Stimulated activated naive CD8-positive, alpha-beta T cell treated with anti-CD3 and anti-CD28 coated beads, Interleukin-15, Interleukin-2, amounts not matched to agents 100 ng/mL and 50 ng/mL, for 24 hours (primary cell): ENCODE measurements at regions not wholly inside any gene's neighbourhood (a gene's known extent, or its start where the extent isn't known, plus 50 kb on each side); places are given as distances from the start of the nearest gene placed in this dataset.

Source experiments
- H3K27ac Mint-ChIP-seq: one replicate; pipeline ENCODE4 v1.8.0; 2021; ENCODE audit warnings: mild to moderate bottlenecking, mixed read lengths
- H3K27me3 Mint-ChIP-seq: one replicate; pipeline ENCODE4 v1.8.0; 2021; ENCODE audit warnings: mixed read lengths
- H3K36me3 Mint-ChIP-seq: one replicate; pipeline ENCODE4 v1.8.0; 2021; ENCODE audit warnings: low read depth, mixed read lengths
- H3K4me1 Mint-ChIP-seq: one replicate; pipeline ENCODE4 v1.8.0; 2021; ENCODE audit warnings: low read depth, mixed read lengths
- H3K4me3 Mint-ChIP-seq: one replicate; pipeline ENCODE4 v1.8.0; 2021; ENCODE audit warnings: mild to moderate bottlenecking, mixed read lengths
- H3K9me3 Mint-ChIP-seq: one replicate; pipeline ENCODE4 v1.8.0; 2021; ENCODE audit warnings: mixed read lengths

- H3K36me3 Mint-ChIP-seq = no peaks in the 10 kb centered on the region
- H3K9me3 Mint-ChIP-seq = peaks cover 18% of the 10 kb centered on the region
- no peaks in the 10 kb centered on the region for H3K4me1 Mint-ChIP-seq
- no peak overlapping the region for H3K4me3 Mint-ChIP-seq
- peaks cover 10% of the 10 kb centered on the region for H3K27me3 Mint-ChIP-seq
- no peak overlapping the region for H3K27ac Mint-ChIP-seq
These were observed 107.3 kb upstream of the HS6ST1 start for GRCh38 chr2:128425731-128426620.

GRCh38 chr2:128427413-128427755, 108.7 kb upstream of the HS6ST1 start:
- Mint-ChIP-seq H3K27ac (no peak overlapping the region), H3K4me3 (no peak overlapping the region), H3K9me3 (peaks cover 22% of the 10 kb centered on the region), H3K27me3 (peaks cover 10% of the 10 kb centered on the region), H3K36me3 (no peaks in the 10 kb centered on the region), H3K4me1 (no peaks in the 10 kb centered on the region)

GRCh38 chr2:128428415-128428814, 109.7 kb upstream of the HS6ST1 start:
- H3K27ac Mint-ChIP-seq = no peak overlapping the region
- H3K36me3 Mint-ChIP-seq = no peaks in the 10 kb centered on the region
- no peak overlapping the region for H3K4me3 Mint-ChIP-seq
- peaks cover 10% of the 10 kb centered on the region for H3K27me3 Mint-ChIP-seq
- H3K9me3 Mint-ChIP-seq = peaks cover 22% of the 10 kb centered on the region
- H3K4me1 Mint-ChIP-seq = no peaks in the 10 kb centered on the region

- H3K27me3 Mint-ChIP-seq = peaks cover 16% of the 10 kb centered on the region
- peaks cover 22% of the 10 kb centered on the region for H3K9me3 Mint-ChIP-seq
- H3K4me1 Mint-ChIP-seq = no peaks in the 10 kb centered on the region
- no peak overlapping the region for H3K27ac Mint-ChIP-seq
- H3K4me3 Mint-ChIP-seq = no peak overlapping the region
- H3K36me3 Mint-ChIP-seq = no peaks in the 10 kb centered on the region
These were observed 113.8 kb upstream of the HS6ST1 start for GRCh38 chr2:128432423-128432822.

- peaks cover 10% of the 10 kb centered on the region for H3K27me3 Mint-ChIP-seq
- H3K9me3 Mint-ChIP-seq = peaks cover 22% of the 10 kb centered on the region
- no peaks in the 10 kb centered on the region for H3K36me3 Mint-ChIP-seq
- no peak overlapping the region for H3K27ac Mint-ChIP-seq
- H3K4me3 Mint-ChIP-seq = no peak overlapping the region
- no peaks in the 10 kb centered on the region for H3K4me1 Mint-ChIP-seq
These were observed 115.4 kb upstream of the HS6ST1 start for GRCh38 chr2:128433911-128434550.

- H3K4me3 Mint-ChIP-seq = no peak overlapping the region
- peaks cover 6% of the 10 kb centered on the region for H3K27me3 Mint-ChIP-seq
- no peaks in the 10 kb centered on the region for H3K36me3 Mint-ChIP-seq
- no peak overlapping the region for H3K27ac Mint-ChIP-seq
- H3K9me3 Mint-ChIP-seq = peaks cover 6% of the 10 kb centered on the region
- H3K4me1 Mint-ChIP-seq = no peaks in the 10 kb centered on the region
These were observed 117.2 kb upstream of the HS6ST1 start for GRCh38 chr2:128435576-128436478.

- Mint-ChIP-seq H3K4me3 (no peak overlapping the region), H3K4me1 (no peaks in the 10 kb centered on the region), H3K27ac (no peak overlapping the region), H3K9me3 (no peaks in the 10 kb centered on the region), H3K27me3 (peaks cover 6% of the 10 kb centered on the region), H3K36me3 (no peaks in the 10 kb centered on the region)
These were observed 118.0 kb upstream of the HS6ST1 start for GRCh38 chr2:128436479-128437203.

GRCh38 chr2:128437204-128437565, 118.5 kb upstream of the HS6ST1 start:
- Mint-ChIP-seq H3K4me1 (no peaks in the 10 kb centered on the region), H3K9me3 (no peaks in the 10 kb centered on the region), H3K36me3 (no peaks in the 10 kb centered on the region), H3K27me3 (peaks cover 6% of the 10 kb centered on the region), H3K4me3 (no peak overlapping the region), H3K27ac (no peak overlapping the region)

- no peaks in the 10 kb centered on the region for H3K9me3 Mint-ChIP-seq
- H3K27me3 Mint-ChIP-seq = peaks cover 6% of the 10 kb centered on the region
- H3K4me1 Mint-ChIP-seq = no peaks in the 10 kb centered on the region
- no peaks in the 10 kb centered on the region for H3K36me3 Mint-ChIP-seq
- no peak overlapping the region for H3K27ac Mint-ChIP-seq
- no peak overlapping the region for H3K4me3 Mint-ChIP-seq
These were observed 119.4 kb upstream of the HS6ST1 start for GRCh38 chr2:128438091-128438490.

- Mint-ChIP-seq H3K4me1 (no peaks in the 10 kb centered on the region), H3K4me3 (no peak overlapping the region), H3K36me3 (no peaks in the 10 kb centered on the region), H3K27me3 (peaks cover 6% of the 10 kb centered on the region), H3K27ac (no peak overlapping the region), H3K9me3 (no peaks in the 10 kb centered on the region)
These were observed 119.9 kb upstream of the HS6ST1 start for GRCh38 chr2:128438586-128438985.

- Mint-ChIP-seq H3K9me3 (no peaks in the 10 kb centered on the region), H3K27me3 (peaks cover 3% of the 10 kb centered on the region), H3K4me3 (no peak overlapping the region), H3K4me1 (no peaks in the 10 kb centered on the region), H3K27ac (no peak overlapping the region), H3K36me3 (no peaks in the 10 kb centered on the region)
These were observed 120.5 kb upstream of the HS6ST1 start for GRCh38 chr2:128439031-128439790.

- Mint-ChIP-seq H3K4me1 (no peaks in the 10 kb centered on the region), H3K9me3 (no peaks in the 10 kb centered on the region), H3K36me3 (no peaks in the 10 kb centered on the region), H3K4me3 (no peak overlapping the region), H3K27ac (no peak overlapping the region), H3K27me3 (no peaks in the 10 kb centered on the region)
These were observed 121.4 kb upstream of the HS6ST1 start for GRCh38 chr2:128439791-128440665.

- Mint-ChIP-seq H3K4me3 (no peak overlapping the region), H3K36me3 (no peaks in the 10 kb centered on the region), H3K27me3 (no peaks in the 10 kb centered on the region), H3K9me3 (no peaks in the 10 kb centered on the region), H3K4me1 (no peaks in the 10 kb centered on the region), H3K27ac (no peak overlapping the region)
These were observed 122.1 kb upstream of the HS6ST1 start for GRCh38 chr2:128440666-128441340.
